ENCODE measurements at regions not wholly inside any gene's neighbourhood (a gene's known extent, or its start where the extent isn't known, plus 50 kb on each side); places are given as distances from the start of the nearest gene placed in this dataset.
A peak's percentile ranks its signal among the peaks of the same experiment; 100 is the strongest.

DNA sequence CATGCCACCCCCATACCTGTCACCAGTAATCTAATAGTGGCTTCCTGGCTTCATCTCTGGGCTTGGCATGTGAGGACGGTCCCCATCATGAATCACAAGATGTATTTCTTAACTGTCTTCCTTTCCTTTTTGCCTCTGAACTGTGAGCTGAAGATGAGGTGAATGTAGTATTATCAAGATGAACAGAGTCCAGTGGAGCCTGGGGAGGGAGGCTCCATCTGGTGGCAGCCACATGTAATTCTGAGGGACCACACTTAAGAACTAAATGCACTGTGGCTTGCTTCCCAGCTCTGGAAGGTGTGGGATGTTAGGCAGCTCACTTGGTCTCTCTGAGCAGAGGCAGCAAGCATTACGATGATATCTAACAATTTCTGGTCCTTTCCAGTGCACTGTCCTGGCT, 354.9 kb upstream of the ASIC2 start:
- intact Hi-C loops (cut with DNase I): no loop called here
- H3K27me3 ChIP-seq (ENCODE audit: control insufficient read depth, insufficient read depth): no peaks in the 10 kb centered on the region
- H3K4me1 ChIP-seq (ENCODE audit: control insufficient read depth, insufficient read depth, low read length): peaks cover 3% of the 10 kb centered on the region
- 45% methylated on average over 2 of the region's 2 CpGs for WGBS
- no peak for ATAC-seq
- H3K4me3 ChIP-seq (ENCODE audit: low read length): no peak overlapping the region
- H3K27ac ChIP-seq (ENCODE audit: low read length): no peak overlapping the region
- no peaks in the 10 kb centered on the region for H3K9me3 ChIP-seq (ENCODE audit: control insufficient read depth, low read length)
- DNase-seq: no peak

DNA sequence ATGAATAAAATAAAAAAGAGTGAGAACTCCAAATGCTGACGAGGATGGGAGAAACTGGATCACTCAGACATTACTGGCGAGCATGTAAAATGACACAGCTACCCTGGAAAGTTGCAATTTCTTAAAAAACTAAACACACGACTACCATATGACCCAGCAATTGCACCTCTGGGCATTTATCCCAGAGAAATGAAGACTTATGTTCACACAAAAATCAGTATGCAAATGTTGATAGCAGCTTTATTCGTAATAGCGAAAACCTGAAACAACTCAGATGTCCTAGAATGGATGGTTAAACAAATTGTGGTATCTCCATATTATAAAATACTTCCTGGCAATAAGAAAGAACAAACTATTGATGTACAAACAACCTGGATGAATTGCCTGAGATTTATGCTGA, 357.2 kb upstream of the ASIC2 start:
- H3K27me3 ChIP-seq (ENCODE audit: control insufficient read depth, insufficient read depth): no peaks in the 10 kb centered on the region
- 63% methylated on average over 5 of the region's 5 CpGs for WGBS
- no peak for DNase-seq
- no peak for ATAC-seq
- intact Hi-C loops (cut with DNase I): no loop called here
- no peak overlapping the region for H3K27ac ChIP-seq (ENCODE audit: low read length)
- peaks cover 3% of the 10 kb centered on the region for H3K4me1 ChIP-seq (ENCODE audit: control insufficient read depth, insufficient read depth, low read length)
- H3K4me3 ChIP-seq (ENCODE audit: low read length): no peak overlapping the region
- no peaks in the 10 kb centered on the region for H3K9me3 ChIP-seq (ENCODE audit: control insufficient read depth, low read length)

DNA sequence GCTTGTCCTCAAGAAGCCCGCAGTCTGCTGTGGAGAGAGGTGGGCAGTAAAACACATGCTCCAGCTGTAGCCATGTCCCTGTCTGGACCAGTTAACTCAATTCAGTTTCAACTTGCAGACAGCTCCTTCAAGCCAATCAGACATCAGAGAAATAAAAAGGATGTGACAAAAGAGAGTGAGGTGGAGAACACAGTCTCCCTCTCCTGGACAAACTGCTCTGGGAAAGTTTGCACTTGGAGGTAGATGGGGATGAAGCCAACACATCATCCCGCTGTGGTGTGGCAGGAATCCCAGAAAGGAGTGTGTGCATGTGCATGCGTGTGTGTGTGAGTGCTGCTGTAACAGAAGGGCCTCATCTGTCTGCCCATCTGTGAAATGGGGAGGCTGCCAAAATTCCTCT, 358.6 kb upstream of the ASIC2 start:
- Histone ChIP-seq H3K27me3 (ENCODE audit: control insufficient read depth, insufficient read depth) (no peaks in the 10 kb centered on the region), H3K27ac (ENCODE audit: low read length) (no peak overlapping the region), H3K4me1 (ENCODE audit: control insufficient read depth, insufficient read depth, low read length) (peaks cover 3% of the 10 kb centered on the region), H3K4me3 (ENCODE audit: low read length) (no peak overlapping the region), H3K9me3 (ENCODE audit: control insufficient read depth, low read length) (no peaks in the 10 kb centered on the region)
- intact Hi-C loops (cut with DNase I): no loop called here
- WGBS: 75% methylated on average over 3 of the region's 3 CpGs
- ATAC-seq (no peak), DNase-seq (no peak)

DNA sequence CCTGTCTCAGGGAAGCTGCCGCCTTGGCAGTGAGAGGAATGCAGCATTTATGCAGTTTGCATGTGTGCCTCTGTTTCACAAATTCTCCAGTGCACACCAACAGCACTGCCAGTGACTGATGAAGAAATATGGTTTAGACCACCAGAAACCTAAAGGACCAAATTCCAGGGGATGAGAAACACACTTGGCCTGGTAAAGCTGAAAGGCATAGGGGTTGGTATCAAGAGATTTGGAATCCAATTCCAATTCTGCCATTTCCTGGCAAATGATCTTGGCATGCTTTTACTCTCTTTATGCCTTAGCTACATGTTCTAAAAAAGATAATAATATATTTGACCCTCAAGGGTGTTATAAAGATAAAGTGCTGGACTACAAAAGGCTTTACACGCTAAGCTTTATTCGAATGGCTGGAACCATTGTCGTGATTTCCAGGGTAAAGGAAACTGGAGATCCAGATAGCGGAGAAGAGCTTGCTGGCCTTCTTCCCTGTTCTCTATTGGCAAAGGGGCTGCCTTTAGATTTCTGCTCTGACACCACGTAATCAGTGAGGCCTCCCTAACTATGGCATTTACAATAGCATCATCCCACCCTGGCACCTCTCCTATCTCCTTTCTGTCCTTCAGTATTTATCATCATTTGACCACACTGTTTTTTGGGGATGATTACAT, 359.8 kb upstream of the ASIC2 start:
- intact Hi-C loops (cut with DNase I): no loop called here
- Histone ChIP-seq H3K4me1 (ENCODE audit: control insufficient read depth, insufficient read depth, low read length) (peaks cover 3% of the 10 kb centered on the region), H3K4me3 (ENCODE audit: low read length) (no peak overlapping the region), H3K27ac (ENCODE audit: low read length) (no peak overlapping the region), H3K9me3 (ENCODE audit: control insufficient read depth, low read length) (no peaks in the 10 kb centered on the region), H3K27me3 (ENCODE audit: control insufficient read depth, insufficient read depth) (no peaks in the 10 kb centered on the region)
- no peak for DNase-seq
- ATAC-seq: peak; percentile 36 to 67
- 35% methylated on average over 6 of the region's 6 CpGs for WGBS

DNA sequence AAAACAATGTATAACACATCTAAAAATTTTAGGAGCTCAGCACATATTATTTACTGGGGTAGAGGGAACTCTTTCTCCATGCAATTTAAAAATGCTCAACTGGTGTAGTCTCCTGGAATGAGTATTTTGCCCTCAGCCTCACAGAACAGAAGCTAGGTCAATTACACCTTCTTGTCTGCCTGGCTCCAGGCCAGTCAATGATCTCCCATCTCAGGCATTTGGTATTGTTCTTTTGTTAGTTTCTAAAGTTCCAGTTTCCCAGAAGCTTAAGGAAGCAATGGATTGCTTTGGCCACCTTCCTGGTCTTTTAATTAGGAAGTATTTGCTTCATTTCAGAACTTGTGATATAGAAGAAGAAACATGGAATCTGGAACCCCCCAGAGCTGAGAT, 360.3 kb upstream of the ASIC2 start:
- Histone ChIP-seq H3K27me3 (ENCODE audit: control insufficient read depth, insufficient read depth) (no peaks in the 10 kb centered on the region), H3K27ac (ENCODE audit: low read length) (no peak overlapping the region), H3K9me3 (ENCODE audit: control insufficient read depth, low read length) (no peaks in the 10 kb centered on the region), H3K4me1 (ENCODE audit: control insufficient read depth, insufficient read depth, low read length) (peaks cover 3% of the 10 kb centered on the region), H3K4me3 (ENCODE audit: low read length) (no peak overlapping the region)
- intact Hi-C loops (cut with DNase I): no loop called here
- ATAC-seq (peak; percentile 14 to 61), DNase-seq (no peak)

DNA sequence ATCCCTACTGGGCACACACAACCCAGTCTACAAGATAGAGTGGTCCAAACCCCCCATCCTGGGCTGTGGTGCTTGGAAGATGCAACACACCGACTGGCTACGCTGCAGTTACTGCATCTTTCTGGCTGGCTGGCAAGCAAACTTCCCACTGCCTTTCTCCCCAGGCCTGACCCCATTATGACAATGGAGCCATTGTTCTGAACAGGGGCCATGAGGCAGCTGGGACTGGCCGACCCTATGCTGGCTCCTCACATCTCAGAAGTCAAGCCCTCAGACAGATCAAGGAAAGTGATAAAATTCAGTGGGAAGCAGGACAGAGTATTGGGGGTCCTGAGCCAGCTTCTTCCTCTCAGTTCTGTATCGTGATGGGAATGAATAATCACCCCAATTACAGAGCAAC, 364.1 kb upstream of the ASIC2 start:
- Histone ChIP-seq H3K9me3 (ENCODE audit: control insufficient read depth, low read length) (no peaks in the 10 kb centered on the region), H3K4me1 (ENCODE audit: control insufficient read depth, insufficient read depth, low read length) (peaks cover 3% of the 10 kb centered on the region), H3K4me3 (ENCODE audit: low read length) (no peak overlapping the region), H3K27ac (ENCODE audit: low read length) (no peak overlapping the region), H3K27me3 (ENCODE audit: control insufficient read depth, insufficient read depth) (no peaks in the 10 kb centered on the region)
- WGBS: 55% methylated on average over 4 of the region's 4 CpGs
- intact Hi-C loops (cut with DNase I): no loop called here
- DNase-seq (no peak), ATAC-seq (no peak)

DNA sequence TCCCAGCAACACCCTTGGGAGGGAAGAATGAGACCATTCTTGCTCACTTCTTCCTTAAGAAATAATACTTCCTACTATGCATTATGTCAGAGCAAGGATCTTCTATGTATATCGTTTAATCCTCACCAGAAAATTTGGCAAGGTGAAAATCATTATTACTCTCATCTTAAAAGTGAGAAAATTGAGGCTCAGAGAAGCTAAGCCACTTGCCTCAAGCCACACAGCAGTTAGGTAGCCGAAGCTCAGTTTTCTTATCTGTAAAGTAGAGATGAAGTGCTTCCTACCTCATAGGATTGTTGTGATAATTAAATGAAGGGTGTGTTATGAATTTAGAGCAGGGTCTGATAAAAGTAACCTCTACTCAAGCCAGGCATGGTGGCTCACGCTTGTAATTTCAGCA, 368.9 kb upstream of the ASIC2 start:
- no peaks in the 10 kb centered on the region for H3K27me3 ChIP-seq (ENCODE audit: control insufficient read depth, insufficient read depth)
- H3K27ac ChIP-seq (ENCODE audit: low read length): no peak overlapping the region
- intact Hi-C loops (cut with DNase I): no loop called here
- peaks cover under 1% of the 10 kb centered on the region for H3K4me1 ChIP-seq (ENCODE audit: control insufficient read depth, insufficient read depth, low read length)
- no peak for DNase-seq
- WGBS: 52% methylated on average over 3 of the region's 3 CpGs
- H3K4me3 ChIP-seq (ENCODE audit: low read length): no peak overlapping the region
- no peak for ATAC-seq
- no peaks in the 10 kb centered on the region for H3K9me3 ChIP-seq (ENCODE audit: control insufficient read depth, low read length)

DNA sequence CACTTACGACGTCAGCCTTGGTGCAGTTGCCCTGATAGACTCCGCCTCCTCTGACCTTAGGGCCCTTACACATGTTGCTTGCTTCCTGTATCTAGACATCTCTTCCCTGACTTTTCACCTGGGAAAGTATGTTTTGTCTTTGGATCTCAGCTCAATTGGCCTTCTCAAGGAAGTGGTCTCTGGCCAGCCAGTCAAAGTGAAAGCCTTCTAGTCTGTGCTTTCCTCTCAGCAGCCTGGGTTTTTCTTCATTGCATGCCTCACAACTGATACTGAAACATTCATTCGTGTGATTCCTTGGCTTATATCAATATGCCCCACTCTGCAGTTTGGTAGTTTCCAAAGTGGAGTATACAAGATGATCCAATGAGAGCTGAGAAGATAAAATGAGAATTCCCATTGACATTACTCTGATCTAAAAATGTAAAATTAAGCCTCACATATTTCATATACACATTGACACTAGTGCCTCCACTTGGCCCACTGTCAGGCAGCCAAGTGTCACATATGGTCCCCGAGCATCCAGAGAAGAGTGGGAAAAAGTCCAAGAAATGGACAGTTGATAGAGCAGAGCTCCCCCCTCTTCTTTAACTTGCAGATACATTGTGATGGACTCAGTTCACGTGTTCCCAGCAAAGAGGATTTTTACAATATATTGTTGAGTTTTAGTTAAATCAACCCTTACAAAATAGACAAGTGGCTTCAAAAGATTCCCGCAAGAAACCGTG, 371.2 kb upstream of the ASIC2 start:
- DNase-seq (no peak), ATAC-seq (no peak)
- 69% methylated on average over 8 of the region's 8 CpGs for WGBS
- H3K9me3 ChIP-seq (ENCODE audit: control insufficient read depth, low read length): no peaks in the 10 kb centered on the region
- intact Hi-C loops (cut with DNase I): no loop called here
- no peaks in the 10 kb centered on the region for H3K27me3 ChIP-seq (ENCODE audit: control insufficient read depth, insufficient read depth)
- no peak overlapping the region for H3K27ac ChIP-seq (ENCODE audit: low read length)
- H3K4me1 ChIP-seq (ENCODE audit: control insufficient read depth, insufficient read depth, low read length): peaks cover 3% of the 10 kb centered on the region
- no peak overlapping the region for H3K4me3 ChIP-seq (ENCODE audit: low read length)

DNA sequence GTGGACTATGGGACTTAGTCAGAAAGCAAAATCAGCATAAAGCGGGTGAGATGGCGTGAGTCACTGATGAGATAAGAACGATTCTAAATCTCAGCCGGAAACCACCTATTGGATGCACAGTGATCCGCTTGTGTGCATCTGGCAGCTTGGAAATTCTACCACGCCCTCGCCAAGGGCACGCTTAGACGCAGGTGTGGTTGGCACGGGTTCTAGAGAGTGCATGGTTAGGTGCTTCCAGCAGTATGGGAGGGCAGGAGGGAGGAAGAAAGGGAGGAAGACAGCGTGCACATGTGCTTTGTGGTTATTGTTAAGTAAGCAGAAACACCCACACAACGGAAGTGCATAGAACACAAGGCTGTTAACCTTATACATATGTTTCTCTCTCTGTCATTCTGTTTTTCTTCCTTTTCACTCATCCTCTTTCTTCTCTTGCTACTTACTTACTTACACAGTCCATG, 374.0 kb upstream of the ASIC2 start:
- H3K9me3 ChIP-seq (ENCODE audit: control insufficient read depth, low read length): no peaks in the 10 kb centered on the region
- no peak for ATAC-seq
- peaks cover 3% of the 10 kb centered on the region for H3K4me1 ChIP-seq (ENCODE audit: control insufficient read depth, insufficient read depth, low read length)
- intact Hi-C loops (cut with DNase I): no loop called here
- H3K27ac ChIP-seq (ENCODE audit: low read length): no peak overlapping the region
- H3K4me3 ChIP-seq (ENCODE audit: low read length): no peak overlapping the region
- H3K27me3 ChIP-seq (ENCODE audit: control insufficient read depth, insufficient read depth): no peaks in the 10 kb centered on the region
- DNase-seq: no peak
- 59% methylated on average over 12 of the region's 12 CpGs for WGBS

DNA sequence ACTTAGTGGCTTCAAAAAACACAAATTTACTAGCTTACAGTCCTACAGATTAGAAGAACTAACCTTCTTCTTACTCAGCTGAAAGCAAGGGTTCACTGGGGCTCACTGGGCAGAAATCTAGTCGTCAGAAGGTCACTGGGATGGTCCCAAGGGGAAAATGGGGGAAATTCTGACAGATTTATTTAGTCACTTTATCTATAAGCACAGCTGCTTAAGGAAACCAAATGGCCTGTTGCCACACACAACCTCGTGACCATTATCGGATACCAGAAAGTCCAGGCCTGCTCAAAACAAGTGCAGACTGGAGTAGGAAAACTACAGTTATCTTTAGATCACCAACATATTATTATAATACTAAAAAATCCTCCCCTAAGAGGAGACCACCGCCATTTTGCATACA, 374.6 kb upstream of the ASIC2 start:
- H3K9me3 ChIP-seq (ENCODE audit: control insufficient read depth, low read length): no peaks in the 10 kb centered on the region
- 32% methylated on average over 4 of the region's 4 CpGs for WGBS
- no peak overlapping the region for H3K27ac ChIP-seq (ENCODE audit: low read length)
- no peak overlapping the region for H3K4me3 ChIP-seq (ENCODE audit: low read length)
- ATAC-seq: peak; percentile 58 to 76
- no peaks in the 10 kb centered on the region for H3K27me3 ChIP-seq (ENCODE audit: control insufficient read depth, insufficient read depth)
- intact Hi-C loops (cut with DNase I): no loop called here
- H3K4me1 ChIP-seq (ENCODE audit: control insufficient read depth, insufficient read depth, low read length): peaks cover 3% of the 10 kb centered on the region
- DNase-seq: peak; percentile 28 to 64 (median 59)

DNA sequence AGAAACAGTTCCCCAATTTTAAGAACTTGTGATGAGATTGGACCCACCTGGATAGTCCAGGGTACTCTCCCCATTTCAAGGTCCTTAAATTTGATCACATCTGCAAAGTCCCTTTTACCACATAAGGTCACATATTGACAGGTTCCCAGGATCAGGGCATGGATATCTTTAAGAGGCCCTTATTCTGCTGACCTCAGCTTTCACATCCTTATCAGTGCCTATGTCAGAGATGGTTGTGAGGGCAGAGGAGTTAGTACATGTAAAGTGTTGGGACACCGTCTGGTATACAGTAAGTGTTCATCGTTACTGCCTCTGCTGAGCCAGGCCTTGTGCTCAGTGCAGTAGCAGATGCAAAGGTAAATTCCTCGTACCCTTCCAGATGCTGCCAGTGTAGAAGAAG, 375.4 kb upstream of the ASIC2 start:
- WGBS: 91% methylated on average over 3 of the region's 3 CpGs
- ATAC-seq: no peak
- H3K4me1 ChIP-seq (ENCODE audit: control insufficient read depth, insufficient read depth, low read length): peaks cover 3% of the 10 kb centered on the region
- no peaks in the 10 kb centered on the region for H3K27me3 ChIP-seq (ENCODE audit: control insufficient read depth, insufficient read depth)
- DNase-seq: no peak
- H3K4me3 ChIP-seq (ENCODE audit: low read length): no peak overlapping the region
- intact Hi-C loops (cut with DNase I): no loop called here
- H3K27ac ChIP-seq (ENCODE audit: low read length): no peak overlapping the region
- no peaks in the 10 kb centered on the region for H3K9me3 ChIP-seq (ENCODE audit: control insufficient read depth, low read length)
